Right lobe of liver (tissue), 6 donors: ENCODE measurements at regions not wholly inside any gene's neighbourhood (a gene's known extent, or its start where the extent isn't known, plus 50 kb on each side); places are given as distances from the start of the nearest gene placed in this dataset.

ENCODE experiments used
- ATAC-seq, 4 donors: fragments of 200-7000 bp; cut with Tn5 transposase; one replicate each; pipeline ENCODE4 v1.9.1; 2020; ENCODE audit warnings: mild to moderate bottlenecking in 4 of 4, moderate library complexity in 4 of 4
- DNase-seq, 3 donors: peaks; one replicate each; pipeline ENCODE4 v3.0.0-alpha.2; 2020
- H3K27ac ChIP-seq, 3 donors: fragments of 200-600 bp; one replicate each; pipeline ENCODE4 v1.8.0; 2022
- H3K27me3 ChIP-seq, 2 donors: fragments of 200-600 bp; one replicate each; pipeline ENCODE4 v1.8.0; 2022
- H3K36me3 ChIP-seq, 4 donors: fragments of 200-600 bp; sonication (generic) in 1 of 4; one replicate each; pipeline versions ENCODE4 v1.5.1 to v1.8.0; 2017 to 2022; ENCODE audit warnings: control low read depth in 1 of 4
- H3K4me1 ChIP-seq, 4 donors: fragments of 200-600 bp; sonication (generic) in 1 of 4; one replicate each; pipeline versions ENCODE4 v1.5.1 to v1.8.0; 2017 to 2022; ENCODE audit warnings: control low read depth in 1 of 4
- H3K4me3 ChIP-seq, 3 donors: fragments of 200-600 bp; one replicate each; pipeline ENCODE4 v1.8.0; 2022
- H3K9me3 ChIP-seq, 4 donors: fragments of 200-600 bp; sonication (generic) in 1 of 4; one replicate each; pipeline versions ENCODE4 v1.5.1 to v1.8.0; 2017 to 2022; ENCODE audit warnings: control low read depth in 1 of 4
- POLR2A ChIP-seq: fragments of 450-650 bp; IDR thresholded peaks from one replicate; pipeline ENCODE4 v1.6.1; 2017; ENCODE audit warnings: antibody characterized with exemption, mild to moderate bottlenecking
- WGBS: methylation state at CpG from one replicate; pipeline ENCODE4 v1.1.6; 2018; ENCODE audit warnings: low coverage, low lambda C conversion rate; ENCODE audit not compliant: insufficient coverage; ENCODE audit errors: missing lambda C conversion rate; 5-methylcytosine and 5-hydroxymethylcytosine counted together
- intact Hi-C, 2 donors: fragments of 100-400 bp; cut with DNase I; formaldehyde crosslinking; loops; one replicate each; pipeline versions ENCODE4 v1.11.2 to v1.14.1; 2022
- TF ChIP-seq, protein P1 (sequence below), 4 donors: fragments of 200-600 bp in 3 of 4; fragments of 450-650 bp in 1 of 4; IDR thresholded peaks; one replicate each; pipeline versions ENCODE4 v1.5.1 to v1.8.0; 2016 to 2022; ENCODE audit warnings: antibody characterized with exemption in 4 of 4, mild to moderate bottlenecking in 2 of 4
- donor health status: DM: no; HTN: yes; CAD: no.
- donor health status: DM: no; HTN: no; CAD: no.
- donor health status: DM: no; HTN: no; CAD: no.
- donor health status: DM: no; HTN: yes; CAD: no.
- donor health status: DM: no; HTN: yes; CAD: no.

DNA sequence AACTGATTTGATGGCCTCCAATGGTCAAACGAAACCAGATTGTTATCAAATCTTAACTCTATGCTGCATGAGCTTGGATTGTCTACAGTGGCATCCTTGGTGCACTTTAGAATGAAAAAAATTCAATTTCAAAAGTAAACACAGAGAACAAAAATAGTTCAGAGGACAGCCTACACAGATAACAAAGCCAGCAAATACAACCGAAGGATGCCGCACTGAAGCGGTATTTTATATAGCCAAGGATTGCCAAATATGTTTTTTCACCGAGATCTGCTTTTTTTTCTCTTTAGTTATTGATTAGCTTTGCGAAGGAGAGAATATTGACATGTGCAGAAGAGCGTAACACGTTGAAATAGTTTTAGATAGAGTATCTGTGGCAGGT lies 72.0 kb downstream of the SLC4A3 start:
- Histone ChIP-seq H3K36me3 (no peaks in the 10 kb centered on the region), H3K4me3 (no peak overlapping the region), H3K4me1 (no peaks in the 10 kb centered on the region), H3K9me3 (no peaks in the 10 kb centered on the region), H3K27ac (no peak overlapping the region), H3K27me3 (no peaks in the 10 kb centered on the region)
- WGBS = 56% methylated on average over 8 of the region's 8 CpGs
- DNase-seq (no peak), ATAC-seq (no peak)
- TF ChIP-seq, protein P1, sequence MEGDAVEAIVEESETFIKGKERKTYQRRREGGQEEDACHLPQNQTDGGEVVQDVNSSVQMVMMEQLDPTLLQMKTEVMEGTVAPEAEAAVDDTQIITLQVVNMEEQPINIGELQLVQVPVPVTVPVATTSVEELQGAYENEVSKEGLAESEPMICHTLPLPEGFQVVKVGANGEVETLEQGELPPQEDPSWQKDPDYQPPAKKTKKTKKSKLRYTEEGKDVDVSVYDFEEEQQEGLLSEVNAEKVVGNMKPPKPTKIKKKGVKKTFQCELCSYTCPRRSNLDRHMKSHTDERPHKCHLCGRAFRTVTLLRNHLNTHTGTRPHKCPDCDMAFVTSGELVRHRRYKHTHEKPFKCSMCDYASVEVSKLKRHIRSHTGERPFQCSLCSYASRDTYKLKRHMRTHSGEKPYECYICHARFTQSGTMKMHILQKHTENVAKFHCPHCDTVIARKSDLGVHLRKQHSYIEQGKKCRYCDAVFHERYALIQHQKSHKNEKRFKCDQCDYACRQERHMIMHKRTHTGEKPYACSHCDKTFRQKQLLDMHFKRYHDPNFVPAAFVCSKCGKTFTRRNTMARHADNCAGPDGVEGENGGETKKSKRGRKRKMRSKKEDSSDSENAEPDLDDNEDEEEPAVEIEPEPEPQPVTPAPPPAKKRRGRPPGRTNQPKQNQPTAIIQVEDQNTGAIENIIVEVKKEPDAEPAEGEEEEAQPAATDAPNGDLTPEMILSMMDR (IDR thresholded peaks at IDR 0.05) = no peak
- intact Hi-C loops = no loop called here

- no peaks in the 10 kb centered on the region for H3K9me3 ChIP-seq
- H3K36me3 ChIP-seq = no peaks in the 10 kb centered on the region
- H3K4me3 ChIP-seq = no peak overlapping the region
- 52% methylated on average over 3 of the region's 8 CpGs for WGBS
- DNase-seq (no peak), ATAC-seq (no peak)
- no peaks in the 10 kb centered on the region for H3K4me1 ChIP-seq
- no peak overlapping the region for H3K27ac ChIP-seq
- intact Hi-C loops = no loop called here
- TF ChIP-seq POLR2A = no peak
- TF ChIP-seq, protein P1 (IDR thresholded peaks at IDR 0.05) = no peak
- no peaks in the 10 kb centered on the region for H3K27me3 ChIP-seq
These were observed 74.6 kb downstream of the SLC4A3 start for GRCh38 chr2:219701847-219702634.

- no peaks in the 10 kb centered on the region for H3K4me1 ChIP-seq
- no peaks in the 10 kb centered on the region for H3K27me3 ChIP-seq
- no peak overlapping the region for H3K27ac ChIP-seq
- TF ChIP-seq, protein P1 (IDR thresholded peaks at IDR 0.05) = no peak
- TF ChIP-seq POLR2A = no peak
- no peak overlapping the region for H3K4me3 ChIP-seq
- intact Hi-C loops = no loop called here
- WGBS = 20% methylated on average over 6 of the region's 7 CpGs
- H3K9me3 ChIP-seq = no peaks in the 10 kb centered on the region
- no peak for DNase-seq
- H3K36me3 ChIP-seq = no peaks in the 10 kb centered on the region
- no peak for ATAC-seq
These were observed 75.5 kb downstream of the SLC4A3 start for GRCh38 chr2:219702796-219703545.

DNA sequence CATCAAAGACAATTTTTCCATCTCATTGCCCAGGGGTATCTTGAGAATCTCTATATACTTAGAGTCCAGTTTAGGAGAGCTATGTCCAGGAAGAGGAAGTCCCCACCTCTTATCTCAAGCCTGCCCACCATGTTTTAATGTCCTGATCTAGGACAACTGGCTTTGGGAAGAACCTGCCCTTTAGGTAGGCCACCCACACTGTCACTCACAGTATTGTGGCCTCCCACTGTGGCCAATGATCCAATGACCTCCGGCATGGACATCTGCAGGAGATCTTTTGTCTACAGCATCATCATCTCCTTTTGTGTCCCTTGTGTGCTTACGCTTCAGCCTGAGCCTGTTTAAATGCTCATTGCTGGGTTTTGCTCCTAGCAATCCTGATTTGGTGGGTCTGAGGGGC lies 77.4 kb downstream of the SLC4A3 start:
- ATAC-seq (no peak), DNase-seq (no peak)
- Histone ChIP-seq H3K9me3 (no peaks in the 10 kb centered on the region), H3K27me3 (no peaks in the 10 kb centered on the region), H3K27ac (no peak overlapping the region), H3K4me3 (no peak overlapping the region), H3K4me1 (no peaks in the 10 kb centered on the region), H3K36me3 (no peaks in the 10 kb centered on the region)
- WGBS = 66% methylated on average over 2 of the region's 2 CpGs
- intact Hi-C loops = no loop called here
- TF ChIP-seq POLR2A = no peak
- TF ChIP-seq, protein P1 (IDR thresholded peaks at IDR 0.05) = no peak
